WTC11 (cell line): ENCODE measurements at regions not wholly inside any gene's neighbourhood (a gene's known extent, or its start where the extent isn't known, plus 50 kb on each side); places are given as distances from the start of the nearest gene placed in this dataset.

ENCODE experiments used
- CTCF ChIP-seq: fragments of 200-600 bp; IDR thresholded peaks from 2 replicates; pipeline ENCODE4 v1.8.0; 2022; ENCODE audit warnings: antibody characterized with exemption
- MLX ChIP-seq: sonication (generic); formaldehyde crosslinking; IDR thresholded peaks from 2 replicates; pipeline ENCODE4 v1.8.1; 2023; ENCODE audit warnings: mild to moderate bottlenecking, missing genetic modification reagents, moderate library complexity
- SP1 ChIP-seq: sonication (generic); formaldehyde crosslinking; conservative IDR thresholded peaks from 2 replicates; pipeline ENCODE4 v1.8.1; 2022; ENCODE audit warnings: missing genetic modification reagents

GRCh38 chr1:193806079-193807048 lies 620.0 kb upstream of the B3GALT2 start:
- no peak for TF ChIP-seq SP1
- no peak for TF ChIP-seq CTCF
- no peak for TF ChIP-seq MLX (CRISPR knock-in tag)
